ENCODE measurements at regions not wholly inside any gene's neighbourhood (a gene's known extent, or its start where the extent isn't known, plus 50 kb on each side); places are given as distances from the start of the nearest gene placed in this dataset.

DNA sequence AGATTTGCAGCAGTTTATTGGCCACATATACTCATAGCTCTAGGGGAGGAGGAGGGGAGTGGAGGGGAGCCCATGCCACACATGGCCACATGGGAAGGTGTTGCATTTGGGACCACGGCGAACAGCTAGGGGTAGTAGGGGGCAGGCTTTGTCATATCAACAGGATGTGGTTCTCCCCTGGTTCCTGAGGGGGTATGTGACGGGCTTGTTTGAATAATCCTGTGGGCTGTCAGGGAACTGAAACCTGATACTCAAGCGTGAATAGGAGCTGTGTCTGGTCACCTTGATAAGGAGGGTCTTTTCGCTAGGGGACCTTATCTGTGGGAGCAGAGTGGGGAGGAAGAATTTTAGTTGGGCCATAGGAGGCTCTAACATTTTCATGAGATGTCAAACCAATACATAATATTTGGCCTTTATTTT lies 264.7 kb downstream of the CTH start:
- H3K36me3 ChIP-seq = no peaks in the 10 kb centered on the region
- peak; percentile 46 for DNase-seq
- H3K9me3 ChIP-seq (ENCODE audit: severe bottlenecking) = no peaks in the 10 kb centered on the region
- TF ChIP-seq, protein P1, sequence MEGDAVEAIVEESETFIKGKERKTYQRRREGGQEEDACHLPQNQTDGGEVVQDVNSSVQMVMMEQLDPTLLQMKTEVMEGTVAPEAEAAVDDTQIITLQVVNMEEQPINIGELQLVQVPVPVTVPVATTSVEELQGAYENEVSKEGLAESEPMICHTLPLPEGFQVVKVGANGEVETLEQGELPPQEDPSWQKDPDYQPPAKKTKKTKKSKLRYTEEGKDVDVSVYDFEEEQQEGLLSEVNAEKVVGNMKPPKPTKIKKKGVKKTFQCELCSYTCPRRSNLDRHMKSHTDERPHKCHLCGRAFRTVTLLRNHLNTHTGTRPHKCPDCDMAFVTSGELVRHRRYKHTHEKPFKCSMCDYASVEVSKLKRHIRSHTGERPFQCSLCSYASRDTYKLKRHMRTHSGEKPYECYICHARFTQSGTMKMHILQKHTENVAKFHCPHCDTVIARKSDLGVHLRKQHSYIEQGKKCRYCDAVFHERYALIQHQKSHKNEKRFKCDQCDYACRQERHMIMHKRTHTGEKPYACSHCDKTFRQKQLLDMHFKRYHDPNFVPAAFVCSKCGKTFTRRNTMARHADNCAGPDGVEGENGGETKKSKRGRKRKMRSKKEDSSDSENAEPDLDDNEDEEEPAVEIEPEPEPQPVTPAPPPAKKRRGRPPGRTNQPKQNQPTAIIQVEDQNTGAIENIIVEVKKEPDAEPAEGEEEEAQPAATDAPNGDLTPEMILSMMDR (IDR thresholded peaks at IDR 0.05; ENCODE audit: low read depth, low read length) = no peak
- peak overlapping the region; percentile 65 for H3K27ac ChIP-seq
- no peaks in the 10 kb centered on the region for H3K27me3 ChIP-seq (ENCODE audit: insufficient read depth, low read depth, severe bottlenecking)
- peak overlapping the region; percentile 30 for H3K4me3 ChIP-seq (ENCODE audit: low read depth, low read length)

DNA sequence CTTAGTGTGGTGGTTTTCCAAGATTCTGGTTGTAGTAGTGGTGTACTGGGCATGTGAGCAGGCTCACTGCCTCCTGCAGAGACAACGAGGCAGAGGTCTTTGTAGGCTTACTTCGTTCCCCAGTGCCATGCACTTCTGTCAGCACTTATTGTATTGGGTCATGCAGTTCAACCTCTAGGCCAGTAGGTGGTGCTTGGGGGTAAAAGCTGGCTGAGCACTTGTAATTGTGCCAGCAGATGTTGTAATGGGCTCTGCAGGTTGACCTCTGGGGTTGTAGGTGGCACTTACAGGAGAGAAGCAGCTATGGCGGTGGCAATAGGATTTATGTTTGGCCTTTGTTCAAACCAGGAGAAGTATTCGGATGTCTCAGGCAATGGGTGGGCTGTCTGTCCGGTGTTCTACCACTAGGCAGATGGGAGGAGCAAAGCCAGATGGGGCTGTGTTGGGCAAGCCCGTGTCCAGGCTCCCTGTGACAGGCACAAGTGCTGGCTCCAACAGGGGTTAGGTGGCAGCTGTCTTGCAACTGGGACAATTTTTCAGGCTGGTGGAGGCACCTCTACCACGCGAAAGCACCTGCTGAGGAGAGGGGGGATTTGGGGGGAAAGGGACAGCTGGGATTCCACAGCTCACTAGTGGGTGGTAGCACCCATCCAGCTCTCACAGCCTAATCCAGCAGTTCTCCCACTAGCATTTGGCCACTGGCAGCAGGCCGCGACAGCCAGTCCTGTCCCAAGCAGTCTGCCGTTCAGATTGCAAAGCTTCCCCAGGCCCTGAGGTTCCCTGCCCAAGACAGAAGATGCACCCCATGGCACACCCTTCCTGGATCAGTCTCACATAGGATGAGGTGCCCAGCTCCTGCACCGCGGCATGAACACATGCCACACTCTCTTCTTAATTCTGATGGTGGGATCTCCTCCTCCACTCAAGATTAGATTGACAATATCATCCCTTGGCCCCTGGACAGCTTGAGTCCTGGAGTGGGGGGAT lies 274.5 kb downstream of the CTH start:
- H3K27ac ChIP-seq = no peak overlapping the region
- TF ChIP-seq, protein P1 (IDR thresholded peaks at IDR 0.05; ENCODE audit: low read depth, low read length) = peak; percentile 87
- no peaks in the 10 kb centered on the region for H3K27me3 ChIP-seq (ENCODE audit: insufficient read depth, low read depth, severe bottlenecking)
- peak; percentile 60 for DNase-seq
- H3K9me3 ChIP-seq (ENCODE audit: severe bottlenecking) = no peaks in the 10 kb centered on the region
- no peaks in the 10 kb centered on the region for H3K36me3 ChIP-seq
- no peak overlapping the region for H3K4me3 ChIP-seq (ENCODE audit: low read depth, low read length)

DNA sequence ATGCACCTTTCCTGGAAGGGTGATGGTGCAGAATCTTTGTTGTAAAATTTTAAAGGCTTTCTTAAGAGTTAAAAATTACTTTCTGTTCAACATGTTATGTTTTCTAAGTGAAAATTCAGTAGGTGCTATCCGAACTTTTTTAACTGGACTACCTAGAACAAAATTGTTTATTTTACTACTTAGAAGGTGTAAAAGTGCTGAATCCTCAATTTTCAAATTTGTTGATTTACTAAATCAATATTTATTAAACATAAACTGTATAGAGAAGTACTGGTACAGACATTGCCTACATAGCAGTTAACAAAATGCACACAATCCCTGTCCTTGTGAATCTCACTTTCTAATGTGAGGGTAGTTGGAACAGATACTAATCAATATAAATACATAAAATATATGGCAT lies 277.5 kb downstream of the CTH start:
- H3K4me3 ChIP-seq (ENCODE audit: low read depth, low read length) = no peak overlapping the region
- no peak for DNase-seq
- no peaks in the 10 kb centered on the region for H3K36me3 ChIP-seq
- TF ChIP-seq, protein P1 (IDR thresholded peaks at IDR 0.05; ENCODE audit: low read depth, low read length) = no peak
- H3K27ac ChIP-seq = no peak overlapping the region
- H3K9me3 ChIP-seq (ENCODE audit: severe bottlenecking) = no peaks in the 10 kb centered on the region
- H3K27me3 ChIP-seq (ENCODE audit: insufficient read depth, low read depth, severe bottlenecking) = no peaks in the 10 kb centered on the region

DNA sequence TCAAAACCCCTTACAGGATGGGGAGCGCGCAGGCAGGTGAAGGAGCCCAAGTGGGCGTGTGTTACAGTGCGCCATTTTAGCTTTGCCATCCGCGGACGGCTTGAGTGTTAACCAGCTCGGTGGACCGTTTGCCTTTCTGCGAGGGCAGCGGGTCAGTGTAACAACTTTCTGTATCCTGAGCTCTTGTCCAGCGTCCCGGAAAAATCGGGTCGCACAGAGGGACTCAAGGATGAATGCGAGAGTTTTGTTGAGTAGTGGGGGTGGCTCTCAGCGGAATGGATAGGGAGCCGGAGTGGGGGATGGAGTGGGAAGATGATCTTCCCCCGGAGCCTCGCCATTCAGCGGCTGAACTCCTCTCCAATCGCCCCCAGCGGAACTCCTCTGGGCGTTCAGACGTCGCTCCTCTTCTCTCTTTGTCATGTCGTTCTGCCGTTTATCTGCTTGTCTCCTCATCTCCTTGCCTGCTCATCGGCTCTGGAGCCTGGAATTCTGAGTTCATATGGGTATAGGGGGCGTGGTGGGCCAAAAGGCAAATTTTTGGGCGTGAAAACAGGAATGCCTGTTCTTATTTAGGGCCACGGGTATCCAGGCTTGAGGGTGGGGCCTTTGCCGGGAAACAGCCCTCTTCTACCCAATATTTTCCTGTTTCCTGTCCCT lies 295.4 kb downstream of the CTH start:
- H3K4me3 ChIP-seq (ENCODE audit: low read depth, low read length) = no peak overlapping the region
- H3K9me3 ChIP-seq (ENCODE audit: severe bottlenecking) = no peaks in the 10 kb centered on the region
- no peaks in the 10 kb centered on the region for H3K27me3 ChIP-seq (ENCODE audit: insufficient read depth, low read depth, severe bottlenecking)

DNA sequence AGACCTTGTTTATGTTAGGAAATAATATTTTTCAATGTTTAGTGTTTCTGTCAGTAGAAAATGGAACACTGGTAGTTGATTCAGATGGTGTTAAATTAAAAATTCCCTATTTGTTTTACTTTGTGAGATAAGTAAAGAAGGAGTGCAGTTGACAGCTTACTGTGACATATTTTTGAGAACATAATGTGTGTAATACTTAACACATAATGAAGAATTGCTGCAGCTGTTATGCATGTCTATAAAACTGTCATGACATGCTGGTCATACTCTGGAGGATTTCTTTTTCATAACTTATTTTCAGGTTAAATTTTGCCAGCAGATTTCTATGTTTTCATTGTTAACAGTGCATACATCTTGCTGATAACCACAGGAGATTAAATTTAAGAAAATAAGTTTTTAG lies 296.1 kb downstream of the CTH start:
- H3K36me3 ChIP-seq = no peaks in the 10 kb centered on the region
- no peak overlapping the region for H3K27ac ChIP-seq
- TF ChIP-seq, protein P1 (IDR thresholded peaks at IDR 0.05; ENCODE audit: low read depth, low read length) = no peak
- H3K4me3 ChIP-seq (ENCODE audit: low read depth, low read length) = no peak overlapping the region
- no peaks in the 10 kb centered on the region for H3K9me3 ChIP-seq (ENCODE audit: severe bottlenecking)
- H3K27me3 ChIP-seq (ENCODE audit: insufficient read depth, low read depth, severe bottlenecking) = no peaks in the 10 kb centered on the region
- no peak for DNase-seq

More for the DNA sequence above, 295.4 kb downstream of the CTH start:
- no peaks in the 10 kb centered on the region for H3K36me3 ChIP-seq
- no peak for DNase-seq
- TF ChIP-seq, protein P1 (IDR thresholded peaks at IDR 0.05; ENCODE audit: low read depth, low read length) = no peak
- H3K27ac ChIP-seq = no peak overlapping the region
